Thyroid gland (tissue), 4 donors: ENCODE measurements at regions not wholly inside any gene's neighbourhood (a gene's known extent, or its start where the extent isn't known, plus 50 kb on each side); places are given as distances from the start of the nearest gene placed in this dataset.

Experiments
- DNase-seq, 2 donors: peaks; one replicate each; pipeline ENCODE4 v3.0.0-alpha.2; 2019
- H3K27ac ChIP-seq, 3 donors: fragments of 200-600 bp; sonication (generic); 1 replicate in 2 of 3; 2 replicates in 1 of 3; pipeline ENCODE4 v1.5.1; 2016 to 2019; ENCODE audit warnings: mild to moderate bottlenecking in 1 of 3, moderate library complexity in 1 of 3
- H3K27me3 ChIP-seq: fragments of 200-600 bp; sonication (generic); one replicate; pipeline ENCODE4 v1.5.1; 2019
- H3K36me3 ChIP-seq, 2 donors: fragments of 200-600 bp; sonication (generic); one replicate each; pipeline ENCODE4 v1.5.1; 2016 to 2019
- H3K4me1 ChIP-seq, 2 donors: fragments of 200-600 bp; sonication (generic); one replicate each; pipeline ENCODE4 v1.5.1; 2017 to 2019
- H3K4me3 ChIP-seq, 3 donors: fragments of 200-600 bp; sonication (generic); replicated peaks in 1 of 3; 1 replicate in 2 of 3; 2 replicates in 1 of 3; pipeline ENCODE4 v1.5.1; 2016; ENCODE audit warnings: mild to moderate bottlenecking in 1 of 3
- H3K9me3 ChIP-seq: fragments of 200-600 bp; sonication (generic); one replicate; pipeline ENCODE4 v1.5.1; 2017
- POLR2A ChIP-seq, 2 donors: fragments of 450-650 bp; IDR thresholded peaks; one replicate each; pipeline ENCODE4 v1.6.1; 2017; ENCODE audit warnings: antibody characterized with exemption in 2 of 2, mild to moderate bottlenecking in 2 of 2, moderate library complexity in 1 of 2
- WGBS, 2 donors: methylation state at CpG; one replicate each; pipeline ENCODE4 v1.1.5; 2017; 5-methylcytosine and 5-hydroxymethylcytosine counted together
- intact Hi-C: fragments of 100-400 bp; cut with DNase I; formaldehyde crosslinking; loops from one replicate; pipeline ENCODE4 v1.15.1; 2023
- TF ChIP-seq, protein P1 (sequence below), 6 experiments: fragments of 200-600 bp in 3 of 6; fragments of 450-650 bp in 3 of 6; sonication (generic) in 3 of 6; IDR thresholded peaks; one replicate each; pipeline ENCODE4 v1.5.1; 2016 to 2019; ENCODE audit warnings: antibody characterized with exemption in 6 of 6, mild to moderate bottlenecking in 2 of 6, inconsistent platforms in 1 of 6, moderate library complexity in 1 of 6

DNA sequence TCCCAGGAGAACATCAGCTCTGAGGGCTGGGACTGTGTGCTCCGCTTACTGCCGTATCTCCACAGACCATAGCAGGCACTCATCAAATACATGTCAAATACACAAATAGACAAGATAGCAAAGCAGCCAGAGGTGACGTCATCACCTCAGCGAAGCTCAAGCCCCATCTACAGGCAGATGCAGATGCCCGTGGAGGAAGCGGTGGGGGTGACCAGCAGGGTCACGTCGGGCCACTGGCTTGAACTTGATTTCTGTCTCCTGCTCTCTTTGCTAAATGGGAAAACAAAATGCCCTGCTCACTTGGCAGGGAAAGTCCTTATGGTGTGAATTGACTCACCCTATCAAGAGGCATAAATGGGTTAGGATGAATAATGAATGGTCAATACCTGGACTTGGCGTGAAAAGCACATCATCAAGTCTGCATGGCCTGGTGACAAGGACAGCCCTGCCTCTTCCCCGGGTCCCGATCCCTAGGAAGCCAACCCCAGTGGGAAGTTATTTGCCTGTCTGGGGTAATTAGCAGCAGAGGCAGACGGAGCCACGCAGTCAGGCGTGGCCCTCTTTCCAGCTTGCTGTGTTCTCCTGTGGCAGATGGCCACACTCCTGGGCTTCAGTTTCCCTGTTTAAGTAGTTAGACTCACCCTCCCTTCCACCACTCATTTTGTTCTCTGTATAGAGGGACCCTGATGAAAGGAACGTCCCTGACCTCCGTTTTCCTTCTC, 536.0 kb downstream of the NPHP4 start:
- intact Hi-C loops: no loop called here
- 48 to 51% methylated on average over 16 of the region's 16 CpGs for WGBS, 2 donors
- Histone ChIP-seq H3K27me3 (no peaks in the 10 kb centered on the region), H3K27ac (no peak overlapping the region), H3K4me3 (no peak overlapping the region), H3K4me1 (peaks cover 0 to 8% of the 10 kb centered on the region in 2 donors), H3K36me3 (no peaks in the 10 kb centered on the region), H3K9me3 (no peaks in the 10 kb centered on the region)
- DNase-seq: no peak
- TF ChIP-seq POLR2A (IDR thresholded peaks at IDR 0.05): no peak
- TF ChIP-seq, protein P1, sequence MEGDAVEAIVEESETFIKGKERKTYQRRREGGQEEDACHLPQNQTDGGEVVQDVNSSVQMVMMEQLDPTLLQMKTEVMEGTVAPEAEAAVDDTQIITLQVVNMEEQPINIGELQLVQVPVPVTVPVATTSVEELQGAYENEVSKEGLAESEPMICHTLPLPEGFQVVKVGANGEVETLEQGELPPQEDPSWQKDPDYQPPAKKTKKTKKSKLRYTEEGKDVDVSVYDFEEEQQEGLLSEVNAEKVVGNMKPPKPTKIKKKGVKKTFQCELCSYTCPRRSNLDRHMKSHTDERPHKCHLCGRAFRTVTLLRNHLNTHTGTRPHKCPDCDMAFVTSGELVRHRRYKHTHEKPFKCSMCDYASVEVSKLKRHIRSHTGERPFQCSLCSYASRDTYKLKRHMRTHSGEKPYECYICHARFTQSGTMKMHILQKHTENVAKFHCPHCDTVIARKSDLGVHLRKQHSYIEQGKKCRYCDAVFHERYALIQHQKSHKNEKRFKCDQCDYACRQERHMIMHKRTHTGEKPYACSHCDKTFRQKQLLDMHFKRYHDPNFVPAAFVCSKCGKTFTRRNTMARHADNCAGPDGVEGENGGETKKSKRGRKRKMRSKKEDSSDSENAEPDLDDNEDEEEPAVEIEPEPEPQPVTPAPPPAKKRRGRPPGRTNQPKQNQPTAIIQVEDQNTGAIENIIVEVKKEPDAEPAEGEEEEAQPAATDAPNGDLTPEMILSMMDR (IDR thresholded peaks at IDR 0.05): no peak

DNA sequence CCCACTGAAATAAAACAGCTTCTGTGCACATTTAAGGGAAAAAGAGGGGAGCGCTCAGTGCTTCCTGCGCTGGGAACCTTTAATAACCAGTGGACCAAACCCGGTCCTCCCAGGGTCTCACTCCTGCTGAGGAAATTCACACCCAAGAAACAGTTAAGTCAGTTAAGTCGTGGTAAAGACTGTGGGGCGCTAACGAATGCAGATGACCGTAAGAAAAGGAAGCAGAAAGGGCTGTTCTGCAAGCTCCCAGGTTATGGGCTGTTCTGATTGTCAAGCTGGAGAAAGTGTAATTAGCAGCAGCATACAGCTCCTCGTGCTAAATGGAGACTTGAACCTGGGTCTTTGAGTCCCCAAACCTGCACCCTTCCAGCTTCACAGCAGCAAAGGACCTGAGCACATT, 536.6 kb downstream of the NPHP4 start:
- no peaks in the 10 kb centered on the region for H3K27me3 ChIP-seq

DNA sequence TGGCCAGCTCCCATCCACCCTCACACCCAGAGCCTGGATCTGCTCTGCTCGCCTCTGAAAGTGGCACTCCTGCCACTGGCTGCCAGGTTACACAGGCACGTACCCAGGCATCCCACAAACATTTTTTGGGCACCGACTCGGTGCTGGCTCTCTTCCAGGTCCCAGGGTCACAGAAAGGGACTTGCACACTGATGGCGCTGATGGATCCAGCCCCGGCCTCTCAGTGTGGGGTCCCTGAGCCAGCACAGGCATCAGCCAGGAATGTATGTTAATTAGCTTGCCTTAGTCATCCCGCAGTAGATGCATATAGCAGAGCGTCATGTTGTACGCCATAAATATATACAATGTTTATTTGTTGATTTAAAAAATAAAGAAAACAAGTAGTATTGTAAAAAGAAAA, 537.2 kb downstream of the NPHP4 start:
- no peaks in the 10 kb centered on the region for H3K27me3 ChIP-seq
- H3K4me1 ChIP-seq: peaks cover 0 to 8% of the 10 kb centered on the region in 2 donors
- TF ChIP-seq, protein P1 (IDR thresholded peaks at IDR 0.05): no peak
- TF ChIP-seq POLR2A (IDR thresholded peaks at IDR 0.05): no peak
- WGBS, 2 donors: 61 to 62% methylated on average over 6 to 9 of the region's 9 CpGs
- H3K27ac ChIP-seq: no peak overlapping the region
- H3K9me3 ChIP-seq: no peaks in the 10 kb centered on the region
- DNase-seq: no peak
- no peaks in the 10 kb centered on the region for H3K36me3 ChIP-seq
- intact Hi-C loops: no loop called here
- H3K4me3 ChIP-seq: no peak overlapping the region

More for the DNA sequence above, 536.6 kb downstream of the NPHP4 start:
- DNase-seq: no peak
- H3K9me3 ChIP-seq: no peaks in the 10 kb centered on the region
- H3K4me3 ChIP-seq: no peak overlapping the region
- no peak overlapping the region for H3K27ac ChIP-seq
- H3K4me1 ChIP-seq: peaks cover 0 to 8% of the 10 kb centered on the region in 2 donors
- no peaks in the 10 kb centered on the region for H3K36me3 ChIP-seq
- 30 to 33% methylated on average over 8 of the region's 8 CpGs for WGBS, 2 donors
- TF ChIP-seq, protein P1 (IDR thresholded peaks at IDR 0.05): no peak
- TF ChIP-seq POLR2A (IDR thresholded peaks at IDR 0.05): no peak
- intact Hi-C loops: no loop called here

DNA sequence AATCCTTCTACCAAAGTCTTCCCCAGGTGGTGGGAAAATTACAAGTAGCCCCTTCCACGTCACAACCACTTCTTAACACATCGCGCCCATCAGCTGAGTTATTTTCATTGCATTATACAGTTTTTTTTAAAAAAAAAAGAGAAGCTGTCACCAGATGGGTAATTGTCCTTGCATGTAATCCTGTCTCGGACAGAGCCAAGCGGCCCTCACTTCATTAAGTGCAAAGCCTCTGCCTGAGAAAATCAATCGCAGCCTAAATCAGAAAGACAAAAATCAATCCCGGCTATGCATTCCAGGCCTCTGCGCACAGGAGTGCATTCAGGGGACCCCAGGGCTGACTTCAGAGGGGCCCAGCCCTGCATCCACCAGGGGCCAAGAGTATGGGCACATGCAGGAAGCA, 538.9 kb downstream of the NPHP4 start:
- intact Hi-C loops: no loop called here

DNA sequence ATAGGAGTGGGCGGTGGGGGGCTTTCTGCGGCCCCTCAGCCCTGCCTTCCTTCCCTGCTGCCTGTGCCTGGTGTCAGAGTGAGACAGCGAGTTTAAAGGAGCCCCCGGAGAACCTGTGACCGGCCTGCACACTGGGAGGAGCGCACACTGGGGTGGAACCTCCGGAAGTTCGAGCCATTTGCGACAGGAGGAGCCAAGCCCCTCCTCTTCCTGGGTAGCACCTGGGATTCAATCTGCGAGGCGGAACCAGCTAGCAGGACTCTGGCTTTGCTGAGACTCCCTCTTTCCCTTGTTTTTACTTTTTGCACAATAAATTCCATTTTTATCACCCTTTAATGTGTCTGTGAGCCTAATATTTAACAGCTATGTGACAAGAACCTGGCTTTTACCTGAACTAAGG, 540.6 kb downstream of the NPHP4 start:
- intact Hi-C loops: no loop called here
- H3K27me3 ChIP-seq: no peaks in the 10 kb centered on the region
- no peaks in the 10 kb centered on the region for H3K36me3 ChIP-seq
- 71 to 74% methylated on average over 11 of the region's 11 CpGs for WGBS, 2 donors
- no peak overlapping the region for H3K27ac ChIP-seq
- peaks cover 0 to 8% of the 10 kb centered on the region in 2 donors for H3K4me1 ChIP-seq
- H3K4me3 ChIP-seq: no peak overlapping the region
- no peak for DNase-seq
- TF ChIP-seq, protein P1 (IDR thresholded peaks at IDR 0.05): no peak
- TF ChIP-seq POLR2A (IDR thresholded peaks at IDR 0.05): no peak
- no peaks in the 10 kb centered on the region for H3K9me3 ChIP-seq

More for the DNA sequence above, 538.9 kb downstream of the NPHP4 start:
- peaks cover 0 to 8% of the 10 kb centered on the region in 2 donors for H3K4me1 ChIP-seq
- no peaks in the 10 kb centered on the region for H3K9me3 ChIP-seq
- TF ChIP-seq POLR2A (IDR thresholded peaks at IDR 0.05): no peak
- TF ChIP-seq, protein P1 (IDR thresholded peaks at IDR 0.05): no peak
- 86 to 91% methylated on average over 8 of the region's 8 CpGs for WGBS, 2 donors
- H3K27ac ChIP-seq: no peak overlapping the region
- no peak for DNase-seq
- no peak overlapping the region for H3K4me3 ChIP-seq
- H3K27me3 ChIP-seq: no peaks in the 10 kb centered on the region
- H3K36me3 ChIP-seq: no peaks in the 10 kb centered on the region
